ENCODE measurements at regions not wholly inside any gene's neighbourhood (a gene's known extent, or its start where the extent isn't known, plus 50 kb on each side); places are given as distances from the start of the nearest gene placed in this dataset.

- H3K27ac Mint-ChIP-seq: no peak overlapping the region
- no peaks in the 10 kb centered on the region for H3K36me3 Mint-ChIP-seq
- no peak overlapping the region for H3K4me3 Mint-ChIP-seq
- no peaks in the 10 kb centered on the region for H3K4me1 Mint-ChIP-seq
- H3K9me3 Mint-ChIP-seq (ENCODE audit: low read depth): no peaks in the 10 kb centered on the region
- ATAC-seq (no peak), DNase-seq (no peak)
- CTCF ChIA-PET: no interaction called here
- no peaks in the 10 kb centered on the region for H3K27me3 Mint-ChIP-seq
Measured at GRCh38 chr9:78826527-78826926, 529.6 kb downstream of the PSAT1 start.

GRCh38 chr9:78828521-78828920, 531.6 kb downstream of the PSAT1 start:
- ATAC-seq (no peak), DNase-seq (no peak)
- H3K4me3 Mint-ChIP-seq: no peak overlapping the region
- no peaks in the 10 kb centered on the region for H3K36me3 Mint-ChIP-seq
- no peaks in the 10 kb centered on the region for H3K9me3 Mint-ChIP-seq (ENCODE audit: low read depth)
- CTCF ChIA-PET: no interaction called here
- no peak overlapping the region for H3K27ac Mint-ChIP-seq
- H3K4me1 Mint-ChIP-seq: no peaks in the 10 kb centered on the region
- H3K27me3 Mint-ChIP-seq: no peaks in the 10 kb centered on the region

- no peak for ATAC-seq
- DNase-seq: no peak
- Mint-ChIP-seq H3K36me3 (no peaks in the 10 kb centered on the region), H3K4me3 (no peak overlapping the region), H3K27me3 (no peaks in the 10 kb centered on the region), H3K27ac (no peak overlapping the region), H3K9me3 (ENCODE audit: low read depth) (no peaks in the 10 kb centered on the region), H3K4me1 (no peaks in the 10 kb centered on the region)
- CTCF ChIA-PET: no interaction called here
Measured at GRCh38 chr9:78830301-78830700, 533.4 kb downstream of the PSAT1 start.

GRCh38 chr9:78831726-78832125, 534.8 kb downstream of the PSAT1 start:
- Mint-ChIP-seq H3K27ac (no peak overlapping the region), H3K4me1 (no peaks in the 10 kb centered on the region), H3K9me3 (ENCODE audit: low read depth) (no peaks in the 10 kb centered on the region), H3K27me3 (no peaks in the 10 kb centered on the region), H3K4me3 (no peak overlapping the region), H3K36me3 (no peaks in the 10 kb centered on the region)
- CTCF ChIA-PET: no interaction called here
- no peak for ATAC-seq
- DNase-seq: no peak

- no peak for DNase-seq
- H3K36me3 Mint-ChIP-seq: no peaks in the 10 kb centered on the region
- no peak overlapping the region for H3K4me3 Mint-ChIP-seq
- CTCF ChIA-PET: no interaction called here
- no peaks in the 10 kb centered on the region for H3K27me3 Mint-ChIP-seq
- no peak overlapping the region for H3K27ac Mint-ChIP-seq
- no peaks in the 10 kb centered on the region for H3K9me3 Mint-ChIP-seq (ENCODE audit: low read depth)
- H3K4me1 Mint-ChIP-seq: no peaks in the 10 kb centered on the region
- no peak for ATAC-seq
Measured at GRCh38 chr9:78835928-78836450, 539.1 kb downstream of the PSAT1 start.

GRCh38 chr9:78839252-78839651, 542.3 kb downstream of the PSAT1 start:
- no peak overlapping the region for H3K4me3 Mint-ChIP-seq
- no peak overlapping the region for H3K27ac Mint-ChIP-seq

GRCh38 chr9:78848061-78848460, 551.1 kb downstream of the PSAT1 start:
- Mint-ChIP-seq H3K27me3 (no peaks in the 10 kb centered on the region), H3K4me1 (no peaks in the 10 kb centered on the region), H3K4me3 (no peak overlapping the region), H3K9me3 (ENCODE audit: low read depth) (peaks cover 4% of the 10 kb centered on the region), H3K36me3 (no peaks in the 10 kb centered on the region), H3K27ac (no peak overlapping the region)
- CTCF ChIA-PET: no interaction called here
- DNase-seq (no peak), ATAC-seq (no peak)

More at GRCh38 chr9:78839252-78839651, 542.3 kb downstream of the PSAT1 start:
- no peaks in the 10 kb centered on the region for H3K27me3 Mint-ChIP-seq
- H3K4me1 Mint-ChIP-seq: no peaks in the 10 kb centered on the region
- H3K9me3 Mint-ChIP-seq (ENCODE audit: low read depth): peaks cover 4% of the 10 kb centered on the region
- ATAC-seq: no peak
- no peak for DNase-seq
- CTCF ChIA-PET: interaction anchor here (1.1 kb wide), 1 partner anchor 16 kb away, joined by 3 read pairs; no protein-coding TSS in a partner anchor
- H3K36me3 Mint-ChIP-seq: no peaks in the 10 kb centered on the region

- H3K36me3 Mint-ChIP-seq: no peaks in the 10 kb centered on the region
- no peaks in the 10 kb centered on the region for H3K4me1 Mint-ChIP-seq
- H3K27ac Mint-ChIP-seq: no peak overlapping the region
- DNase-seq (no peak), ATAC-seq (no peak)
- no peaks in the 10 kb centered on the region for H3K27me3 Mint-ChIP-seq
- H3K9me3 Mint-ChIP-seq (ENCODE audit: low read depth): peaks cover 3% of the 10 kb centered on the region
- CTCF ChIA-PET: no interaction called here
- no peak overlapping the region for H3K4me3 Mint-ChIP-seq
Measured at GRCh38 chr9:78856144-78856543, 559.2 kb downstream of the PSAT1 start.

GRCh38 chr9:78856781-78857180, 559.9 kb downstream of the PSAT1 start:
- DNase-seq: no peak
- H3K27me3 Mint-ChIP-seq: no peaks in the 10 kb centered on the region
- no peaks in the 10 kb centered on the region for H3K4me1 Mint-ChIP-seq
- CTCF ChIA-PET: no interaction called here
- no peaks in the 10 kb centered on the region for H3K36me3 Mint-ChIP-seq
- peaks cover 3% of the 10 kb centered on the region for H3K9me3 Mint-ChIP-seq (ENCODE audit: low read depth)
- no peak overlapping the region for H3K4me3 Mint-ChIP-seq
- ATAC-seq: no peak
- no peak overlapping the region for H3K27ac Mint-ChIP-seq

- CTCF ChIA-PET: no interaction called here
- H3K4me1 Mint-ChIP-seq: no peaks in the 10 kb centered on the region
- ATAC-seq: no peak
- DNase-seq: no peak
- H3K27me3 Mint-ChIP-seq: no peaks in the 10 kb centered on the region
- H3K4me3 Mint-ChIP-seq: no peak overlapping the region
- H3K36me3 Mint-ChIP-seq: no peaks in the 10 kb centered on the region
- peaks cover 3% of the 10 kb centered on the region for H3K9me3 Mint-ChIP-seq (ENCODE audit: low read depth)
- no peak overlapping the region for H3K27ac Mint-ChIP-seq
Measured at GRCh38 chr9:78857373-78858225, 560.7 kb downstream of the PSAT1 start.

- H3K9me3 Mint-ChIP-seq (ENCODE audit: low read depth): peaks cover 3% of the 10 kb centered on the region
- H3K36me3 Mint-ChIP-seq: no peaks in the 10 kb centered on the region
- DNase-seq (no peak), ATAC-seq (no peak)
- H3K27me3 Mint-ChIP-seq: no peaks in the 10 kb centered on the region
- H3K27ac Mint-ChIP-seq: no peak overlapping the region
- CTCF ChIA-PET: no interaction called here
- H3K4me3 Mint-ChIP-seq: no peak overlapping the region
- no peaks in the 10 kb centered on the region for H3K4me1 Mint-ChIP-seq
Measured at GRCh38 chr9:78858266-78858665, 561.3 kb downstream of the PSAT1 start.

GRCh38 chr9:78860801-78861475, 564.0 kb downstream of the PSAT1 start:
- no peaks in the 10 kb centered on the region for H3K27me3 Mint-ChIP-seq
- CTCF ChIA-PET: no interaction called here
- no peak for DNase-seq
- no peak overlapping the region for H3K27ac Mint-ChIP-seq
- H3K4me3 Mint-ChIP-seq: no peak overlapping the region
- H3K9me3 Mint-ChIP-seq (ENCODE audit: low read depth): peaks cover 3% of the 10 kb centered on the region
- H3K4me1 Mint-ChIP-seq: no peaks in the 10 kb centered on the region
- ATAC-seq: no peak
- H3K36me3 Mint-ChIP-seq: no peaks in the 10 kb centered on the region

- no peak for DNase-seq
- Mint-ChIP-seq H3K4me3 (no peak overlapping the region), H3K36me3 (no peaks in the 10 kb centered on the region), H3K27ac (no peak overlapping the region), H3K4me1 (no peaks in the 10 kb centered on the region), H3K9me3 (ENCODE audit: low read depth) (no peaks in the 10 kb centered on the region), H3K27me3 (no peaks in the 10 kb centered on the region)
- no peak for ATAC-seq
- CTCF ChIA-PET: interaction anchor here (0.6 kb wide), 1 partner anchor 443 kb away, joined by 3 read pairs; no protein-coding TSS in a partner anchor
Measured at GRCh38 chr9:78863531-78863930, 566.6 kb downstream of the PSAT1 start.

GRCh38 chr9:78865737-78866136, 568.8 kb downstream of the PSAT1 start:
- Mint-ChIP-seq H3K4me1 (no peaks in the 10 kb centered on the region), H3K9me3 (ENCODE audit: low read depth) (no peaks in the 10 kb centered on the region), H3K36me3 (no peaks in the 10 kb centered on the region), H3K27me3 (no peaks in the 10 kb centered on the region), H3K27ac (no peak overlapping the region), H3K4me3 (no peak overlapping the region)
- CTCF ChIA-PET: no interaction called here
- no peak for ATAC-seq
- DNase-seq: no peak

Data from activated CD8-positive, alpha-beta memory T cell treated with anti-CD3 and anti-CD28 coated beads, Interleukin-2, amount 10 ng/mL, durations not matched to agents 7 days and 5 days (primary cell).